ENCODE measurements at regions not wholly inside any gene's neighbourhood (a gene's known extent, or its start where the extent isn't known, plus 50 kb on each side); places are given as distances from the start of the nearest gene placed in this dataset.

GRCh38 chr9:80070071-80070742 is 498.4 kb downstream of the TLE4 start:
- Histone ChIP-seq H3K9me1 (ENCODE audit: control insufficient read depth, insufficient read depth, low read length) (no peaks in the 10 kb centered on the region), H3K4me1 (replicated peaks in 1 of 2; ENCODE audit: control insufficient read depth in 2 of 2, insufficient read depth in 2 of 2, low read length in 2 of 2) (no peaks in the 10 kb centered on the region), H2AFZ (ENCODE audit: low read depth, low read length) (no peak overlapping the region), H3K27me3 (ENCODE audit: control insufficient read depth in 2 of 2, insufficient read depth in 2 of 2, low read length in 2 of 2) (no peaks in the 10 kb centered on the region), H3K4me3 (no peak overlapping the region), H3K36me3 (ENCODE audit: control insufficient read depth, insufficient read depth, low read length) (no peaks in the 10 kb centered on the region), H3K9me3 (replicated peaks; ENCODE audit: control insufficient read depth, insufficient read depth, low read depth, low read length) (no peaks in the 10 kb centered on the region), H4K20me1 (replicated peaks; ENCODE audit: control insufficient read depth, insufficient read depth, low read length) (no peaks in the 10 kb centered on the region), H3K4me2 (ENCODE audit: insufficient read depth, low read length) (no peak overlapping the region), H3K27ac (ENCODE audit: extremely low read depth, low read depth, low read length) (no peak overlapping the region), H3K79me2 (ENCODE audit: control insufficient read depth, insufficient read depth, low read length) (no peaks in the 10 kb centered on the region), H3K9ac (ENCODE audit: insufficient read depth in 1 of 2, low read depth in 2 of 2, low read length in 2 of 2) (no peak overlapping the region)
- ATAC-seq (no peak), DNase-seq (ENCODE audit: extremely low read depth in 1 of 4, low spot score in 3 of 4) (no peak), FAIRE-seq (no peak)
- BruUV-seq (replicated peaks) = no TSS peak
- intact Hi-C loops (cut with micrococcal nuclease) = no loop called here
- WGBS (ENCODE audit: insufficient coverage, low coverage, missing lambda C conversion rate) = 0% methylated on average over 3 of the region's 3 CpGs
- POLR2A ChIA-PET = no interaction called here
- CTCF ChIA-PET (ENCODE audit: low intra/inter-chr PET ratio) = no interaction called here
- in situ Hi-C loops (cut with MboI) = no loop called here
- TF ChIP-seq ZNF79 (CRISPR knock-in tag; IDR thresholded peaks at IDR 0.05; ENCODE audit: low read depth) (no peak), PCBP2 (IDR thresholded peaks at IDR 0.05; ENCODE audit: low read depth, low read length, poor library complexity, severe bottlenecking) (no peak), ZFP91 (CRISPR knock-in tag; IDR thresholded peaks at IDR 0.05) (no peak), RERE (CRISPR knock-in tag; IDR thresholded peaks at IDR 0.05; ENCODE audit: borderline replicate concordance) (no peak), PURB (CRISPR knock-in tag; IDR thresholded peaks at IDR 0.05; ENCODE audit: low read depth) (no peak), TSC22D4 (tag; IDR thresholded peaks at IDR 0.05) (no peak), POLR2AphosphoS5 (IDR thresholded peaks at IDR 0.05; ENCODE audit: control insufficient read depth, insufficient read depth, low read depth, low read length) (no peak), GTF3C2 (IDR thresholded peaks at IDR 0.05; ENCODE audit: borderline replicate concordance, extremely low read depth, insufficient read length) (no peak), CHCHD3 (CRISPR knock-in tag; IDR thresholded peaks at IDR 0.05) (no peak)
- TF ChIP-seq, protein P1, sequence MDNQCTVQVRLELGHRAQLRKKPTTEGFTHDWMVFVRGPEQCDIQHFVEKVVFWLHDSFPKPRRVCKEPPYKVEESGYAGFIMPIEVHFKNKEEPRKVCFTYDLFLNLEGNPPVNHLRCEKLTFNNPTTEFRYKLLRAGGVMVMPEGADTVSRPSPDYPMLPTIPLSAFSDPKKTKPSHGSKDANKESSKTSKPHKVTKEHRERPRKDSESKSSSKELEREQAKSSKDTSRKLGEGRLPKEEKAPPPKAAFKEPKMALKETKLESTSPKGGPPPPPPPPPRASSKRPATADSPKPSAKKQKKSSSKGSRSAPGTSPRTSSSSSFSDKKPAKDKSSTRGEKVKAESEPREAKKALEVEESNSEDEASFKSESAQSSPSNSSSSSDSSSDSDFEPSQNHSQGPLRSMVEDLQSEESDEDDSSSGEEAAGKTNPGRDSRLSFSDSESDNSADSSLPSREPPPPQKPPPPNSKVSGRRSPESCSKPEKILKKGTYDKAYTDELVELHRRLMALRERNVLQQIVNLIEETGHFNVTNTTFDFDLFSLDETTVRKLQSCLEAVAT (IDR thresholded peaks at IDR 0.05) = no peak
